Hepatic stellate cell (primary cell): ENCODE measurements at regions not wholly inside any gene's neighbourhood (a gene's known extent, or its start where the extent isn't known, plus 50 kb on each side); places are given as distances from the start of the nearest gene placed in this dataset.

ENCODE experiments used
- DNase-seq: peaks from one replicate; pipeline ENCODE4 v3.0.0; 2011; ENCODE audit warnings: low spot score

DNA sequence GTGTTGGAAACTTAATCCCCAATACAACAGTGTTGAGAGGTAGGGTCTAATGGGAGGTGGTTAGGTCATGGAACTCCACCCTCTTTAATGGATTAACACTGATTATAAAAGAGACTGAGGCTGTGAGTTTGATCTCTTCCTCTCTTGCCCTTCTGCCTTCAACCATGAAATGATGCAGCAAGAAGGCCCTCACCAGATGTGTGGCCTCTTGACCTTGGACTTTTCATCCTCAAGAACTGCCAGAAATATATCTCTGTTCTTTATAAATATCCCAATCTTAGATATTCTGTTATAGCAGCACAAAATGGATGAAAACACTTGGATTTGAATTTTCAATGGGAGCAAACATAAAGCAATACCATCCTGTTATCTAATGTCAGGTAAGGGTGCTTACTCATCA, 67.6 kb downstream of the NMUR2 start:
- no peak for DNase-seq

DNA sequence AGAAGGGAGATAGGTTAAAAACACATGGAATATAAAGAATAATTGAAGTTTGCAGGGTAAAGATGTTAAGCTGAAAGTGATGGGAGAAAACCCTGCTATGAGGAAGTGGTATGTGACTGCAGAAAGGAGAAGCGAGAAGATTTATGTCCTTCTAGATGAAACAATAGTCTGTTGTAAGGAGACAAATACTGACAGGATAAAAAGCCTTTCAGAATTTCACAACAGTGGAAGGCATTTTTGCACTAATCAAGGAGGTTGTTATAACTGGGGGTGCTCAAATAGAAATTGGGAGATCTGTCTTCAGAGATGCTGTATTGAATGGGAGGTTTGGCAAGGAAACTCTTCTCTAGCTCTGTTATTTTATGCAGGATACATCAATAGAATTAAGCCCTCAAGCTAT, 69.6 kb downstream of the NMUR2 start:
- no peak for DNase-seq

DNA sequence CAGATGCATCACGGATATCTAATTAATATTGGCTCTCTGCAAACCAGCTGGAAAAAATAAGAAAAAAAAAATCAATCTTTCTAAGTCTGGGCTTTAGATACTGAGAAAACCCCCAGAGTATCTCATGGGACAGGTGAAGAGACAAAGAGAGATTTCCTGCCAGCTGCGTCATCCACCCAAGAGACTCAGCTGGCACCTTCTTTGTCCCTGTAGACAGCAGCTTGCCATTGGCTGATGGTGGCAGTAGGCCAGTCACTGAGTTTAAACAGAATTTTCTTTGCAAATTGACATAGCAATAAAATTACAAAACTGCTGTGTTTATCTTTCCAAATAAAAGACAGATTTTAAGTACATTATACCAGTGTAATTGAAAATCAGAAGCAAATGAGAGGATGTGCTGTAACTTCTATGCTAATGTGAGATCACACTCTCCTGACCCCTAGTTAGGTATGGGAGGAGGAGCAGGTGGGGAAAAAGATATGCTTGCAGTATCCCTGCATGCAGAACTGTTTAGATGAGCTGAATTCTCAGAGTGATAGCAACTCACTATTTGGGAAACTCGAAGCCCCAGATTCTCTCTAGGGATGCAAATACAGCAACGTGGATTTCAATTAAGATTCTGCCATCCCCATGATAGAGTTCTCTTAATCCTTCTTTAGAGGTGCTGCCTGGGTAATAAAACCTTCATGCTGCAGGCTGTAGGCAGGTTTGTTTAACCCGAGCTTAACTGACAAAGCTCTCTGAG, 72.2 kb downstream of the NMUR2 start:
- DNase-seq, result no peak

DNA sequence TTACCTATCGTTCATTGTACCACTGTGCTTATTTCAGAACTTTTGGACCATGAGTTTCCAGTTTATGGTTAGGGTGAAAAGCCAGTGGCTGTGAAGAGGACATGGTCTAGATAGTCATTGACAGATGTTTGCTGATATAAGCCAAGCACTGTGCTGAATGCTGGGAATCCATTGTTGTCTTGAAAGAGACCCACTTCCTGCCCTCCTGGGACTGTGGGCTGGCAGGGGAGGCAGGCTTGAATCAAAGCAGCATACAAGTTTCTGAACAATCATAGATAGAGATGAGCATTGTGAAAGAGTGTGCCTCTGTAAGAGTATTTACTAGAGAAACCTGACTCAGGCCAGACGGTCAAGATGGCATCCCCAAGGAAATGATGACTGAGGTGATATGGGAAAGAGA, 73.4 kb downstream of the NMUR2 start:
- no peak for DNase-seq

DNA sequence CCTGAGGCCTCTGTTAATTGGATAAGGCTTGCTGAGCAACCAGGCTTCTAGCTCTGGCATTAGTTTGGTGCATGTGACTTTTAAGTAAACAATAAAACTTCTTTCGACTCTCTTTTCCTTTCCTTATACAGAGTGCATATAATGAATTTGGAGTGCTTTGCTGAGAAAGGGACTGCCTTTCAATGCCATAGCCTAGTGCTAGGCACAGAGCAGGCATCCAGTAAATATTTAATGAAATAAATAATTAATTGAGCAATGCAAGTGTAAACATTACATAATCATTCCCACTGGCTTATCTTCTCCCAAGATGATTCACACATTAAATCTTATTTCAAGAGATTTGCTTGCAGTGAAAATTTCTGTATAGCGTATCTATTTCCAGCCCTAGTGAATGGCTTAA, 74.1 kb downstream of the NMUR2 start:
- DNase-seq, result no peak

DNA sequence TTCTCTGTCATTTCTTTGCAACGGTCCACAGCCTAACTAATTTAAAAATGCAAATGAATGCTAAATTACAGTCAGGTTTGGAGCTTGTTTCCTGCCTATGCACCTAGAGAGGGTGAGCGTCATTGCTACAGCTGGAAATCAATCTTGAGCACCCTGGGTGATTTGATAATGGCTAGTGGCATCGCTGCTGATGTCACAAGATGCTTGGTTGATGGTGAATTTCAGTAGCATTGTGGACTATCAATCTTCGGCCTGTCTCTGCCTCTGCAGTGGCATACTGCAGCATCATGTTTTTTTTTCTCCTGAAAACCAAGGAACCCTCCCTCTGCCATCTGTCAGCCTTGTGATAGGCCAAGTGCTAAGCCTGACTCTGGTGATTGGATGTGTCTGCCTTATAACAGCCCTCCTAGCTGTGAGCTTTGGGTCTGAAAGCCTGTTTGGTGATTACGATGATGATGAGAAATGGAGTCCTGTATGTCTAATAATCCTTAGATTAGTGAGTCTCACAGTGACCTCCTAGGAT, 75.3 kb downstream of the NMUR2 start:
- DNase-seq, result no peak

DNA sequence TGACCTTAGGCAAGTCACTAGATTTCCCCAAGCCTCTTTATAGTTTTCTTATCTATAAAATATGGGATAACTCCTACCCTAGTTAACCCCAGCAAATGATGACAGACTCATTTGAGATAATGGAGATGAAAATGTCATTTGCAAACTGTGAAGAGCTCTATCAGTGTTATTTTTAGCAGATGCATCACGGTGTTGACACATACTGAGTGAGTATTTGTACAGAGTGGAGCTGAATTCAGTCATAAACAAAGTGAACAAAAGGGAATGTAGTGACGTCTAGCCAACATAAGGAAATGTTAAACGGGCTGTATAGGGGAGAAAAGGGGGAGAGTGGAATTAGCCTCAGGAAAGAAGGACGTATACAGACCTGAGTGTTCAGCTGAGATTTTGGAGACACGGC, 75.9 kb downstream of the NMUR2 start:
- no peak for DNase-seq

DNA sequence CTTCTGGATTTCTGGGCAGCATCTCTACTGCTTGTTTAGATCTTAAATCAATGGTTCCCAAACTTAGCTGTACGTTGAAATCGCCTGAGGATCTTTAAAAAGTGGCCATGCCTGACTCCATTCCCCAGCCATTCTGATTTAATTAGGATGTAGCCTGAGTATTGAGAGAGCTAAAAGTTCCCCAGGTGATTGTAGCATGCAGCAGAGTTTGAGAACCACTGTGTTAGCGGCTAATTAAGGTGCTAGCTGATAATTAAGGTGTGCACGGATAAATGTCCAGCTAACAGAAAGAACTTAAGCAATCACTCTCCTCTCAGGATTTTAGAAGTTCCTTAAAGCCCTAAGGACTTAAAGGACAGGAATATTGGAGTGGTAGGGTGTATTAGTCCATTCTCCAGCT, 89.1 kb downstream of the NMUR2 start:
- DNase-seq, result no peak

DNA sequence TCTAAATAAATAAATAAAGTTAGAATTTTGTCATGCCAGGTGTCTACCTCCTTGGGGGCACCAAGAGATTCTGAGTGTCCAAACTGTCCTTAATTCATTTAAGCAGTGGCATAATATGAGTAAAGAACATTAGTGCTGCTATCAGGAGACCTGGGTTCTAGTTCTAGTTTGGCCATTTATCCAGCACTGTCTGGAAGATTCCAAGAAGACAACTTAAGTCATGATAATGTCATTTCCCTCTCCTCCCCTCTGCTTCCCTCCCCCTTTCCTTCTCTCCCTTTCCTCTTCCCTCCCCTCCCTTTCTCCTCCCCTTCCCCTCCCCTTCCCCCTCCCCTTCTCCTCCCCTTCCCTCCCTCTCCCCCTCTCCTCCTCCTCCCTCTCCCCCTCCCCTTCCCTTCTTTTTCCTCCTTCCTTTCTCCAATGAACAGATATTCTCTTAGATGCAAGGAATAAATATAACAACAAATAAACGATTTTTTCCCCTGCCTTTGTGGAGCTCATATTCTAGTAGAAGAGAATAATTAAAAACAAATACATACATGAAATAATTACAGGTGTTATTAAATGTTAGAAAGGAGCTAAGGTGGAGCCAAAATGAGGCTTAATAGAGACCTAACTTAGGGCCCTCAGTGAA, 90.8 kb downstream of the NMUR2 start:
- no peak for DNase-seq

DNA sequence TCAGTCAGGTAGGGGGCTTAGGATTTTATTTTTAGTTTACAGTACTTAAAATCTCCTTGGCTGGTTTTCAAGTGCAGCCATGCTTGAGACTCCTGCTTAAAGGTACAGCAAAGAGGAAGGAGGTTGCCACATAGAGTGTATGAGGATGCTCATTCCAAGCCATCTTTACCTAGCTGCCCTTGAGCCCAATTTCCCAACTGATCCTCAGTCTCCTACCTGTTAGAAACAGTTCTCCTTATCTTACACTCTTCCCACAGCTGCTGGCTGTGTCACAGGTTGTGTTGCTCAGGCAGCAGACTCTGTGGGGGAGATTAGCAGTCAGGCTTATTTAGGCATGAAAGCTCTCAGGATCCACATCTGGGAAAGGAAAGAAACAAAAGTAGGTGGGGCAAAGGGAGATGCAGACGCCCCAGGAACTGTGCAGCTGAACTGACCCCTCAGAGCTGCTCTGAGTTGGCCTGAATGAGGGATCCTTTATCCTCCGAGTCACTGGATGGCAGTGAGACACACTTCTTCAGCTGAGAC, 95.1 kb downstream of the NMUR2 start:
- no peak for DNase-seq

DNA sequence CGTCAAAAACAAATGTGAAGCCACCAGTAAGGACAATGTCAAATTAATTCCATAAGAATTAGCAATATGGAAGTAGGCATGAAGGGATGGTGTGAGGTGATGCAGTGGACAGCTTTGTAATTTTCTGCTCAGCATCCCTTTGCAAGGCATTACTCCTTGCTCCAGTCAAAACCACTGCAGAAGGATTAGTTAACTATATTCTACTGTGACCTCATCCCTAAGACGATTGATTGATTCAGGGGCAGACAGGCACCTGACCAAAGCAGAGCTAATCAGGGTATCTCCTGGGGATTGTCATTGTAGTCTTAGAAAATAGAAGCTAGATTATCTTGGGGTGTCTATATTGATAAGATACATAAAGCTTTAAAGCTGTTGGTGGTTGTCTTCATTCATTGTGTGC, 98.7 kb downstream of the NMUR2 start:
- no peak for DNase-seq

DNA sequence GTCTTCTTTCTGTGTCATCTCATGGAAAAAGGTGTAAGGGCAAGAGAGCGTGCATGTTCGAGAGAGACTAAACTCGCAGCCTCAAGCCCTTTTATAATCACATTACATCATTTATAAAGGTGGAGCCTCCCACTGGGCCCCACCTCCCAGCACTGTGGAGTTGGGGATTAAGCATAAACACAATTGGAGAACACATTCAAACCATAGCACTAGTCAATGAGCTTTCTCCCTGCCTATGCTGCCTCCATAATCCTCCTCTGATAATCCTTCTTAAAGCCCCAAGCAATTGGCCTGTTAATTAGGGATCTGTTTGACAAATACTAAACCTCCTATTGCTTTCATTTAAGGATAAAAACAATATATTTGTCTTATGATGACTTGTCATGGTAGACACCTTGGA, 99.6 kb downstream of the NMUR2 start:
- DNase-seq, result no peak

DNA sequence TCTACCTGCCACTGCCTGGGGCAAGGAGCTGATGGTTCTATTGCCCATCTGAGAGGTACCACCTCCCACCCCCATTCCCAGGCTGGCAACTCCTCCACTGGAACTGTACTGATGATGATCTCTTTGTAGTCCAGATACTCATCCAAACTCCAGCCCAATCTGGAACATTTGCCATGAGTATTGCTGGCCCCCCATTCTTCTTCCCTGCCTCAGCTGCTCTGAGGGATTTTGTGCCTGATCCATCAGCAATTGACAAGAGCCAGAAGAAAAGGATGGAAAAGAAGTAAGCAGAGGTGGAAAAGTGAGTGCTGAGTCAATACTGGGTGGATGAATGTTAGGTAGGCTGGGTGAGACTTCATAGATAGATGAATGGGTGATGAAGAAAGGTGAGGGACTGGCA, 101.2 kb downstream of the NMUR2 start:
- no peak for DNase-seq

DNA sequence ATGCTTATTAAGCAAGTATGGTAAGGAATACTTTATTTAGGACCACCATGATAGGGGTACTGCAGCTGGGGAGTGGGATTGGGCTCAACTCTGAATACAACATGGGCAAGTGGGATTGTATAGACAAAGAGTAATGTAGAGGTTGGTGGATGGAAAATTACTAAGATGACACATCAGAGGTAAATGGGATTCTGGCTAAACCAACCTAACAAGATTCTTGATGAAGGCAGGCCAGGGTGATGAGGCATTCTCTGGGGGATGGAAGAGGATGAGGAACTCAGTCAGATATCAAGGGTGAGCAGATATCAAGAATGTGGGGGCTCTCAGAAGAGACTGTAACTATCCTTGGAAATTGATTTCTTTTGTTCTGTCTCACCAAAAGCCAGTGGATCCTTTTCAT, 107.2 kb downstream of the NMUR2 start:
- DNase-seq, result no peak

DNA sequence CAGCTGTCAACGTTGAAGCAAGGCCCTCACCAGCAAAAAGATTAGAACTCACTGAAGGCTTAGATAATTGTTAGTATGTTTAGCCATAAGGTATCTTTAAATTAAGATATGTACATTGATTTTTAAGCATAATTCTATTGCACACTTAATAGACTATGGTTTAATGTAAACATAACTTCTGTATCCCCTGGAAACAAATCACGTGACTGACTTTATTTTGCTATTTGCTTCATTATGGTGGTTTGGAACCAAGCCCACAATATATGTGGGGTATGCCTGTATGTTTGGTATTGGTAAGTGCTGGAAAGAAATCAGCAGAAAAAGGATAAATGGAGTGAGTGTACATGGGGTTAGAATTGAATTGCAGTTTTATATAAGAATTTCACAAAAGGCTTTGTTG, 111.9 kb downstream of the NMUR2 start:
- no peak for DNase-seq

DNA sequence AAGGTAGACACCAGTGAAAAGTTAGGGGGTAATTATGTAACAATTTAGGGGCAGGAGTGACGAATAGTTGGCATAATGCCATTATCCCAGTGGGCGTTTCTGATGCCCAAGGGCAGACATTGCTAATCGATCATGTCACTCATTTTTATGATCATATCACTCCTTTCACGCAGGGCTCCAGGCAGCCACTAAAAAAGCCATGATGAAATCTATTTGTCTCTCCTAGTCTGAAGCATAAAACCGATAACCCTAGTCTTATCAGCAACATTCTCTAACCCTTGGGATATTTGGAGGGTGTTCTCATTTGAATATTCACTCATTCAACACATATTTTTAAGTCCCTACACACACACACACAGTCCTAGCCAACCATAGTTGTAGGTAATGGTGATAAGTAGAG, 114.9 kb downstream of the NMUR2 start:
- DNase-seq, result no peak

DNA sequence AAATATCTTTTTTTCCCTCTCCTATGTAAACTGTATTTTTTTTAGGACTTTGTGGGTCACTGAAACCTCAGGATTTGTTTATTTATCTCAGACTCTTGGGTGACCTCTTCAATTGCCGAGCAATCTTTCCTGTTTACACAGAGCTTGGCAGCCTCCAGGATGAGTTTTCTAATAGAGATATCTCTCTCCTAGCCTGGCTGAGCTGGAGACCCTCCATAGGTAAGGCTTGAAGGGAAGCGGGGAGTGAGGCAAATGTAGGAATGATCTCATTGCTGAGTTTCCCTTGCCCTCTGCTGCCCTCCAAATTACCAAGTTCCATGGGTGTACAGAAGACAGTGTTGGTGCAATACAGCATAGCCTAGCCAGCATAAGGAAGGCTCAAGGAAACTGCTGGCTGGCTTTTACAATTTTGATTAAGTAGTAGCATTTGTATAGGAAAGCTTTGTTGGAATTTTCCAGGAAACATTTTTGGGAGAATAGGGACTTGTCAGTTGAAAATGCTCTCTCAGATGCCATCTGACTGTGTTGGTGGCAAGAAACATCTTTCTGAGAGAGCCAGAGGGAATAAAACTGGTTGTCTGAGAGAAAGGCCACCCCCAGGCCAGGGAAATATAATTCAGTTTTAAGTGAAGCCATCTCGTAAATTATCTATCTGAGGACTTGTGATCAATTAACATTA, 116.0 kb downstream of the NMUR2 start:
- DNase-seq, result no peak

DNA sequence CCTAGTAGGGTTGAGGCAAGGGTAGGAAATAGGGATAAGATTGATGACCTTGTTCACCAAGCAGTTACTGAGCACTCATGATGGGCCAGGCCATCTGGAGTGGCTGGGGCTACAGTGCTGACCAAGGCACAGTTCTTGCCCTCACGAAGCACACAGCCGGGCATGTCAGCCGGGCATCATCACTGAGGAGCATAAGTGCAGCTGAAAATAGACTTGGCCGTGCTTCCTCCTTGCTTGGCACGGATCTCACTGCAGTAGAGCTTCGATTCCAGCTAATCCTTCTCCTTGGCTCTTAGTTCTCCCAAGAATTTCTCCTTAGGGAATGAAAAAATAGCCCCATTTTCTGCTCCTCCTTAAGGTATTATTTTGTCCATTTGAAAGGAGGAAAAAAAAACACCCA, 116.6 kb downstream of the NMUR2 start:
- no peak for DNase-seq

DNA sequence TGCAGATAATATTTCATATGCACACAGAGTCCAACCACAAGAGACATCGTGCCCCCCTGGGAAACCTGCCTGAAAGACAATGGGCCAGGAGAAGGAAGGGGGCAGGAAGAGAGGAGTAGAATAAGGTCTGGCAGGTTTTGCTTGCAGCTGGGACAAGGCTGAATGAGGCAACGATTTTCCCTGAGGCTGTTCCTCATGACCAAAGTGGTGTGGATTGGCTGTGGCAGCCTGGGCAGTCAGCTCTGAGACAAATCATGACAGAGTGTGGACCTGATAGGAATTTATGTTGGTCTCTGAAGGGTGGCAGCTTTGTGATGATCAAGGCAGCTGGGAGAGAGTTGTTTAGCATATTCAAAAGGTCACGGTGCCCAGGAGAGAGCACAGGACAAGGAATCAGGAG, 119.3 kb downstream of the NMUR2 start:
- no peak for DNase-seq

DNA sequence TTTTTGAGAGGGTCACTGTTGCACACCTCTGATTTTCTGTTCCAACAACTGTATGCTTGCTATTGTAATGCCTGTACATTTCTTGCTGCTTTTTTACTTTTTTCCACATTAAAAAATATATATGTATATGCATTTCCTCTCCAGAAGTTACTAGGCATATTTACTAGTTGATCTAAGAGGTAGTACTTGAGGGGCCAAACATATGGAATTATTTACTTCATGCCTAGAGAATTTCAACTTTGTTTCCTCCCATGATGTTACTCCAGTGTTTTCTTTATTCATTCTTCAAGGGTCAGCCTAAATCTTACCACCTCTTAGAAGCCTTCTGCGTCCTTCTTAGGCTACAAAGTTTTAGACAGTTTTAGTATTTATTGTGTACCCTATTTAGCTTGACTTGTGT, 122.7 kb downstream of the NMUR2 start:
- no peak for DNase-seq

DNA sequence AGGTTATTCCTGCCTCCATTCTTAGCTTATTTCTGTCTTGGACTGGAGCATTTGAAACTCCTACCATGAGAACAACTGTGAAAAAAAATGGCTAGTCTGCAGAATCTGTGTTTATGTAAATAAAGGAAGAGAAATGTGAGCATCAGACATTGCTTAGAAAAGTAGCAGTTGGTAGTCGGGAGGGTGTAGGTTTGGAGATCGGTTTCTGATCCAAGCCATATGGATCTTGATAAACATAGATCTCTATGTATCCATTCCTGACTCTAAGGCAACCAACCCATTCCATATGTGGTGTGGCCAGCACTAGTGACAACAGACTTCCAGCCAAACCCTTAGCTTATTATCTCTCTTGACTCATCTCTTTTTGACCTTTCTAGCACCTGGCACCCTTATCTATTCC, 127.1 kb downstream of the NMUR2 start:
- DNase-seq, result no peak

DNA sequence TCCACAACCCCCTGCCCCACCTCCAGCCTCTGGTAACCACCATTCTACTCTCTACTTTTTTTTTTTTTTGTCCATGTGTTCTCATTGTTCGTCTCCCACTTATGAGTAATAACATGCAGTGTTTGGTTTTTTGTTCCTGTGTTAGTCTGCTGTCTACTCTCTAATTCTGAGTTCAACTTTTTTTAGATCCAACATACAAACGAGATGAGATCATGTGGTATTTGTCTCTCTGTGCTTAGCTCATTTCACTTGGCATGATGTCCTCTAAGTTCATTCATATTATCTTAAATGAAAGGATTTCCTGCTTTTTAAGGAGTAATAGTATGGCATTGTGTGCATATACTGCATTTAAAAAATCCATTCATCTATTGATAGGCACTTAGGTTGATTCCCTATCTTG, 130.9 kb downstream of the NMUR2 start:
- no peak for DNase-seq

DNA sequence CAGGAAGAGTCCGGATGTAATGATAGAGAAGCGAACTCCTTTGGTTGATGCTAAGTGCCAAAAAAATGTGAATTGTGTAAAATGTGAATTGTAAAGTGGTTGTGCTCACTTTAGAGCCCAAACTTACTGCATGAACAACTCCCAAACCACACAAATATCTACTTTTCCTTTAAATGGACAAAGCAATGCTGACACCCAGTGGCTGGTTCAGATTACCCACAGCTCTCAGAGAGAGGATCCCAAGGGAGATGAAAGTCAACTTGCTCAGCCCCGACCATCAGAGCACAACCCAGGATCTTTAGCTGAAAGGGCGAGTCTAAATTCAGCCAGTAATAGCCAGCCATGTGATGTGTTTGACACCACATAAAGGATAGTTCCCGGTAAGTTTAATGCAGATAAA, 133.7 kb downstream of the NMUR2 start:
- no peak for DNase-seq
